Neural progenitor cell (in vitro differentiated cells): ENCODE measurements at regions not wholly inside any gene's neighbourhood (a gene's known extent, or its start where the extent isn't known, plus 50 kb on each side); places are given as distances from the start of the nearest gene placed in this dataset.

Experiments
- DNase-seq: peaks from one replicate; pipeline ENCODE4 v3.0.0-alpha.2; 2016; ENCODE audit warnings: low spot score
- H2AFZ ChIP-seq: fragments of 200-600 bp; sonication (generic); replicated peaks from 2 replicates; pipeline ENCODE4 v1.6.1; 2016; ENCODE audit warnings: antibody characterized with exemption
- H3F3A ChIP-seq: fragments of 200-600 bp; sonication (generic); 2 replicates; pipeline ENCODE4 v1.6.1; 2016; ENCODE audit warnings: antibody characterized with exemption, low read depth
- H3K27ac ChIP-seq: fragments of 200-600 bp; sonication (generic); 2 replicates; pipeline ENCODE4 v1.5.1; 2016; ENCODE audit warnings: mild to moderate bottlenecking
- H3K27me3 ChIP-seq: fragments of 200-600 bp; sonication (generic); 2 replicates; pipeline ENCODE4 v1.6.1; 2016; ENCODE audit warnings: mild to moderate bottlenecking, moderate library complexity
- H3K36me3 ChIP-seq: fragments of 200-600 bp; sonication (generic); 2 replicates; pipeline ENCODE4 v1.5.1; 2016
- H3K4me1 ChIP-seq: fragments of 200-600 bp; sonication (generic); 2 replicates; pipeline ENCODE4 v1.6.1; 2016; ENCODE audit warnings: mixed run types
- H3K4me2 ChIP-seq: fragments of 200-600 bp; sonication (generic); 2 replicates; pipeline ENCODE4 v1.6.1; 2016
- H3K4me3 ChIP-seq: fragments of 200-600 bp; sonication (generic); 2 replicates; pipeline ENCODE4 v1.5.1; 2016
- H3K79me2 ChIP-seq: fragments of 200-600 bp; sonication (generic); 2 replicates; pipeline ENCODE4 v1.6.1; 2016; ENCODE audit warnings: low read depth
- H3K9ac ChIP-seq: fragments of 200-600 bp; sonication (generic); 2 replicates; pipeline ENCODE4 v1.6.1; 2016
- H3K9me3 ChIP-seq: fragments of 200-600 bp; sonication (generic); 2 replicates; pipeline ENCODE4 v1.5.1; 2016; ENCODE audit warnings: low read depth
- H4K20me1 ChIP-seq: fragments of 200-600 bp; sonication (generic); 2 replicates; pipeline ENCODE4 v1.6.1; 2016; ENCODE audit warnings: low read depth
- H3K27ac Mint-ChIP-seq: 3 replicates; pipeline ENCODE4 v1.8.0; 2021; ENCODE audit warnings: mixed read lengths
- H3K27me3 Mint-ChIP-seq: 2 replicates; pipeline ENCODE4 v1.8.0; 2022; ENCODE audit warnings: low read depth, mild to moderate bottlenecking, inconsistent platforms, moderate library complexity, mixed read lengths; ENCODE audit not compliant: insufficient read depth
- H3K36me3 Mint-ChIP-seq: 3 replicates; pipeline ENCODE4 v1.8.0; 2021; ENCODE audit warnings: mixed read lengths
- H3K4me1 Mint-ChIP-seq: 3 replicates; pipeline ENCODE4 v1.8.0; 2021; ENCODE audit warnings: mixed read lengths
- H3K4me3 Mint-ChIP-seq: 3 replicates; pipeline ENCODE4 v1.8.0; 2021; ENCODE audit warnings: mild to moderate bottlenecking, moderate library complexity, mixed read lengths
- H3K9me3 Mint-ChIP-seq: 3 replicates; pipeline ENCODE4 v1.8.0; 2020; ENCODE audit warnings: mixed read lengths
- CTCF ChIP-seq: fragments of 200-600 bp; sonication (generic); IDR thresholded peaks from 2 replicates; pipeline ENCODE4 v1.5.1; 2017; ENCODE audit warnings: antibody characterized with exemption, mild to moderate bottlenecking
- EZH2 ChIP-seq: fragments of 200-600 bp; sonication (generic); IDR thresholded peaks from 2 replicates; pipeline ENCODE4 v1.6.1; 2017; ENCODE audit warnings: antibody characterized with exemption, mild to moderate bottlenecking, moderate library complexity
- EZH2phosphoT487 ChIP-seq: fragments of 200-600 bp; sonication (generic); IDR thresholded peaks from 2 replicates; pipeline ENCODE4 v1.6.1; 2017; ENCODE audit warnings: antibody characterized with exemption

GRCh38 chr11:25293166-25293565 lies 796.3 kb downstream of the LUZP2 start:
- H3K27me3 ChIP-seq = peaks cover 3% of the 10 kb centered on the region
- no peaks in the 10 kb centered on the region for H3K36me3 ChIP-seq
- H3K4me2 ChIP-seq = no peak overlapping the region
- H3K27ac ChIP-seq = no peak overlapping the region
- no peaks in the 10 kb centered on the region for H3K79me2 ChIP-seq
- H2AFZ ChIP-seq = no peak overlapping the region
- no peak for DNase-seq
- Mint-ChIP-seq H3K36me3 (no peaks in the 10 kb centered on the region), H3K27me3 (no peaks in the 10 kb centered on the region), H3K4me1 (peaks cover 4% of the 10 kb centered on the region), H3K4me3 (no peak overlapping the region), H3K27ac (no peak overlapping the region), H3K9me3 (no peaks in the 10 kb centered on the region)
- no peak for TF ChIP-seq EZH2phosphoT487
- no peak for TF ChIP-seq CTCF
- TF ChIP-seq EZH2 = no peak
- H4K20me1 ChIP-seq = no peaks in the 10 kb centered on the region
- H3K9ac ChIP-seq = no peak overlapping the region
- no peaks in the 10 kb centered on the region for H3F3A ChIP-seq
- H3K9me3 ChIP-seq = no peaks in the 10 kb centered on the region
- H3K4me1 ChIP-seq = no peaks in the 10 kb centered on the region
- no peak overlapping the region for H3K4me3 ChIP-seq

GRCh38 chr11:25298450-25298849 lies 801.6 kb downstream of the LUZP2 start:
- Histone ChIP-seq H3K9ac (no peak overlapping the region), H2AFZ (no peak overlapping the region), H3K27me3 (no peaks in the 10 kb centered on the region), H3K9me3 (no peaks in the 10 kb centered on the region), H3K27ac (no peak overlapping the region), H3K4me3 (no peak overlapping the region), H3K4me2 (no peak overlapping the region), H3F3A (no peaks in the 10 kb centered on the region), H3K4me1 (no peaks in the 10 kb centered on the region), H4K20me1 (no peaks in the 10 kb centered on the region), H3K36me3 (no peaks in the 10 kb centered on the region), H3K79me2 (no peaks in the 10 kb centered on the region)
- no peak overlapping the region for H3K27ac Mint-ChIP-seq
- no peak for DNase-seq
- no peaks in the 10 kb centered on the region for H3K27me3 Mint-ChIP-seq
- no peak for TF ChIP-seq EZH2phosphoT487
- no peak for TF ChIP-seq CTCF
- no peak for TF ChIP-seq EZH2
- H3K9me3 Mint-ChIP-seq = no peaks in the 10 kb centered on the region
- H3K36me3 Mint-ChIP-seq = no peaks in the 10 kb centered on the region
- peaks cover 2% of the 10 kb centered on the region for H3K4me1 Mint-ChIP-seq
- no peak overlapping the region for H3K4me3 Mint-ChIP-seq

GRCh38 chr11:25309818-25310217 lies 813.0 kb downstream of the LUZP2 start:
- no peak for DNase-seq
- no peaks in the 10 kb centered on the region for H3K9me3 ChIP-seq
- no peaks in the 10 kb centered on the region for H3K4me1 ChIP-seq
- H3K27ac ChIP-seq = no peak overlapping the region
- no peak overlapping the region for H3K4me3 Mint-ChIP-seq
- no peak overlapping the region for H2AFZ ChIP-seq
- no peak overlapping the region for H3K27ac Mint-ChIP-seq
- no peaks in the 10 kb centered on the region for H3K27me3 Mint-ChIP-seq
- H3K4me2 ChIP-seq = no peak overlapping the region
- peaks cover 3% of the 10 kb centered on the region for H3K9me3 Mint-ChIP-seq
- no peak overlapping the region for H3K4me3 ChIP-seq
- H4K20me1 ChIP-seq = no peaks in the 10 kb centered on the region
- no peak for TF ChIP-seq EZH2phosphoT487
- no peaks in the 10 kb centered on the region for H3K36me3 Mint-ChIP-seq
- no peaks in the 10 kb centered on the region for H3K4me1 Mint-ChIP-seq
- no peaks in the 10 kb centered on the region for H3K36me3 ChIP-seq
- H3F3A ChIP-seq = no peaks in the 10 kb centered on the region
- no peaks in the 10 kb centered on the region for H3K79me2 ChIP-seq
- H3K27me3 ChIP-seq = no peaks in the 10 kb centered on the region
- H3K9ac ChIP-seq = no peak overlapping the region

- Histone ChIP-seq H2AFZ (no peak overlapping the region), H3K9ac (no peak overlapping the region), H3K9me3 (no peaks in the 10 kb centered on the region), H3K27ac (no peak overlapping the region), H3K4me1 (no peaks in the 10 kb centered on the region), H3F3A (no peaks in the 10 kb centered on the region), H4K20me1 (no peaks in the 10 kb centered on the region), H3K36me3 (no peaks in the 10 kb centered on the region), H3K79me2 (no peaks in the 10 kb centered on the region), H3K27me3 (no peaks in the 10 kb centered on the region), H3K4me3 (no peak overlapping the region), H3K4me2 (no peak overlapping the region)
- no peaks in the 10 kb centered on the region for H3K4me1 Mint-ChIP-seq
- TF ChIP-seq EZH2phosphoT487 (no peak), EZH2 (no peak), CTCF (no peak)
- no peaks in the 10 kb centered on the region for H3K9me3 Mint-ChIP-seq
- H3K36me3 Mint-ChIP-seq = no peaks in the 10 kb centered on the region
- no peak for DNase-seq
- H3K27me3 Mint-ChIP-seq = no peaks in the 10 kb centered on the region
- no peak overlapping the region for H3K4me3 Mint-ChIP-seq
- H3K27ac Mint-ChIP-seq = no peak overlapping the region
Measured at GRCh38 chr11:25317216-25317615, 820.4 kb downstream of the LUZP2 start.
